Colonic mucosa (tissue), 4 donors: ENCODE measurements at regions not wholly inside any gene's neighbourhood (a gene's known extent, or its start where the extent isn't known, plus 50 kb on each side); places are given as distances from the start of the nearest gene placed in this dataset.

ENCODE experiments used
- DNase-seq: peaks from one replicate; pipeline ENCODE4 v3.0.0-alpha.2; 2020
- H3K27ac ChIP-seq: fragments of 200-600 bp; one replicate; pipeline ENCODE4 v1.8.0; 2021
- H3K27me3 ChIP-seq: fragments of 200-600 bp; one replicate; pipeline ENCODE4 v1.8.0; 2021
- H3K36me3 ChIP-seq: fragments of 200-600 bp; one replicate; pipeline ENCODE4 v1.8.0; 2021
- H3K4me1 ChIP-seq: fragments of 200-600 bp; one replicate; pipeline ENCODE4 v1.8.0; 2021; ENCODE audit warnings: mild to moderate bottlenecking
- H3K4me3 ChIP-seq: fragments of 200-600 bp; one replicate; pipeline ENCODE4 v1.8.0; 2021
- H3K9ac ChIP-seq, 2 donors: one replicate each; pipeline ENCODE4 v1.7.0; 2013; ENCODE audit warnings: control low read depth in 2 of 2, low read depth in 2 of 2, low read length in 2 of 2
- H3K9me3 ChIP-seq: fragments of 200-600 bp; one replicate; pipeline ENCODE4 v1.8.0; 2021
- intact Hi-C: fragments of 100-400 bp; cut with DNase I; formaldehyde crosslinking; loops from one replicate; pipeline ENCODE4 v1.14.1; 2022
- TF ChIP-seq, protein P1 (sequence below): fragments of 200-600 bp; IDR thresholded peaks from one replicate; pipeline ENCODE4 v1.8.0; 2022; ENCODE audit warnings: antibody characterized with exemption, mild to moderate bottlenecking
- donor health status: healthy.
- donor health status: DM: no; HTN: no; CAD: no.
- donor health status: DM: no; HTN: no; CAD: no.

DNA sequence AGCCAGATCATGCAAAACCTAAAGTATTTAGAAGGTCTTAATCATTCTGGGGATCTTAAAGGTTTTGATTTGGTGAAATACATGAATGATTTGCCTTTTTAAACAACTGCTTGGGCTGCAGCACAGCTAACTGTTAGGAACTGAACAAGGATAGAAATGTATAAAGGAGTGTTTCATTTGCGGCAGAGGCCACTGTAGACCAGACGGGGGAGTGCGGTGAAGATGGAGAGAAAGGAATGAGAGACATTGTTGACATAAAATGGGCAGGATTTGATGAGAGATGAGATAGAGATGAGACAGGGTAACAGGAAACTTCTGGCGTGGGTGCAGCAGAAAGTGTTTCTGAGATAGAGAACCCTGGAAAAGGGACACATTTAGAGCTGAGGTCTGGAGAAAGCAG is 308.1 kb downstream of the TMX3 start:
- H3K4me3 ChIP-seq, result no peak overlapping the region
- no peaks in the 10 kb centered on the region for H3K27me3 ChIP-seq
- no peaks in the 10 kb centered on the region for H3K9me3 ChIP-seq
- intact Hi-C loops, result no loop called here
- H3K27ac ChIP-seq, result no peak overlapping the region
- H3K36me3 ChIP-seq, result no peaks in the 10 kb centered on the region
- TF ChIP-seq, protein P1, sequence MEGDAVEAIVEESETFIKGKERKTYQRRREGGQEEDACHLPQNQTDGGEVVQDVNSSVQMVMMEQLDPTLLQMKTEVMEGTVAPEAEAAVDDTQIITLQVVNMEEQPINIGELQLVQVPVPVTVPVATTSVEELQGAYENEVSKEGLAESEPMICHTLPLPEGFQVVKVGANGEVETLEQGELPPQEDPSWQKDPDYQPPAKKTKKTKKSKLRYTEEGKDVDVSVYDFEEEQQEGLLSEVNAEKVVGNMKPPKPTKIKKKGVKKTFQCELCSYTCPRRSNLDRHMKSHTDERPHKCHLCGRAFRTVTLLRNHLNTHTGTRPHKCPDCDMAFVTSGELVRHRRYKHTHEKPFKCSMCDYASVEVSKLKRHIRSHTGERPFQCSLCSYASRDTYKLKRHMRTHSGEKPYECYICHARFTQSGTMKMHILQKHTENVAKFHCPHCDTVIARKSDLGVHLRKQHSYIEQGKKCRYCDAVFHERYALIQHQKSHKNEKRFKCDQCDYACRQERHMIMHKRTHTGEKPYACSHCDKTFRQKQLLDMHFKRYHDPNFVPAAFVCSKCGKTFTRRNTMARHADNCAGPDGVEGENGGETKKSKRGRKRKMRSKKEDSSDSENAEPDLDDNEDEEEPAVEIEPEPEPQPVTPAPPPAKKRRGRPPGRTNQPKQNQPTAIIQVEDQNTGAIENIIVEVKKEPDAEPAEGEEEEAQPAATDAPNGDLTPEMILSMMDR, result no peak
- no peaks in the 10 kb centered on the region for H3K4me1 ChIP-seq
- no peak for DNase-seq
- H3K9ac ChIP-seq, result no peak overlapping the region

DNA sequence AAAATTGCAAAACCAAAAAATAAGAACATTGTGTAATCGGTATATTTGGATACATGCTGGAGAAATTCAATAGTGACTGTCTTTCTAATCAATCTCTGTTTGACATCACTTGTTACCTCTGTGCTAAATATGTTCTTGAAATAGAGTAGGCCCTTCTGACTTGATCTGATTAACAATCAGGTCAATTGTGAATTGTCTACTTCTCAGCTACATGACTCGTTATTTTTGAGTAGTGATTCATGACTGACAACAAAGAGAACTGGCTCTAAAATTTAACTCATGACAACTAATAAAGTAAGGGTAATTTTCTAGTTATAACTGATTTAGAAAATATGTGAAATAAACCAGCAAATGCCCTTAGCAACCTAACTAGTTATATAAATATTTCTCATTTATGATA is 312.1 kb downstream of the TMX3 start:
- no peaks in the 10 kb centered on the region for H3K36me3 ChIP-seq
- intact Hi-C loops, result no loop called here
- no peaks in the 10 kb centered on the region for H3K27me3 ChIP-seq

GRCh38 chr18:68400889-68401288 is 314.0 kb downstream of the TMX3 start:
- Histone ChIP-seq H3K36me3 (no peaks in the 10 kb centered on the region), H3K27me3 (no peaks in the 10 kb centered on the region), H3K27ac (no peak overlapping the region), H3K9me3 (no peaks in the 10 kb centered on the region), H3K9ac (no peak overlapping the region), H3K4me3 (no peak overlapping the region), H3K4me1 (no peaks in the 10 kb centered on the region)
- DNase-seq, result no peak
- intact Hi-C loops, result no loop called here
- TF ChIP-seq, protein P1, result no peak

More for the DNA sequence above, 312.1 kb downstream of the TMX3 start:
- no peak for DNase-seq
- Histone ChIP-seq H3K27ac (no peak overlapping the region), H3K4me3 (no peak overlapping the region), H3K9ac (no peak overlapping the region), H3K4me1 (no peaks in the 10 kb centered on the region), H3K9me3 (no peaks in the 10 kb centered on the region)
- TF ChIP-seq, protein P1, result no peak

- H3K4me1 ChIP-seq, result no peaks in the 10 kb centered on the region
- no peaks in the 10 kb centered on the region for H3K36me3 ChIP-seq
- H3K4me3 ChIP-seq, result no peak overlapping the region
- DNase-seq, result no peak
- no peaks in the 10 kb centered on the region for H3K27me3 ChIP-seq
- no peaks in the 10 kb centered on the region for H3K9me3 ChIP-seq
- no peak overlapping the region for H3K27ac ChIP-seq
- TF ChIP-seq, protein P1, result no peak
- intact Hi-C loops, result no loop called here
- no peak overlapping the region for H3K9ac ChIP-seq
Measured at GRCh38 chr18:68399721-68400120, 315.2 kb downstream of the TMX3 start.

DNA sequence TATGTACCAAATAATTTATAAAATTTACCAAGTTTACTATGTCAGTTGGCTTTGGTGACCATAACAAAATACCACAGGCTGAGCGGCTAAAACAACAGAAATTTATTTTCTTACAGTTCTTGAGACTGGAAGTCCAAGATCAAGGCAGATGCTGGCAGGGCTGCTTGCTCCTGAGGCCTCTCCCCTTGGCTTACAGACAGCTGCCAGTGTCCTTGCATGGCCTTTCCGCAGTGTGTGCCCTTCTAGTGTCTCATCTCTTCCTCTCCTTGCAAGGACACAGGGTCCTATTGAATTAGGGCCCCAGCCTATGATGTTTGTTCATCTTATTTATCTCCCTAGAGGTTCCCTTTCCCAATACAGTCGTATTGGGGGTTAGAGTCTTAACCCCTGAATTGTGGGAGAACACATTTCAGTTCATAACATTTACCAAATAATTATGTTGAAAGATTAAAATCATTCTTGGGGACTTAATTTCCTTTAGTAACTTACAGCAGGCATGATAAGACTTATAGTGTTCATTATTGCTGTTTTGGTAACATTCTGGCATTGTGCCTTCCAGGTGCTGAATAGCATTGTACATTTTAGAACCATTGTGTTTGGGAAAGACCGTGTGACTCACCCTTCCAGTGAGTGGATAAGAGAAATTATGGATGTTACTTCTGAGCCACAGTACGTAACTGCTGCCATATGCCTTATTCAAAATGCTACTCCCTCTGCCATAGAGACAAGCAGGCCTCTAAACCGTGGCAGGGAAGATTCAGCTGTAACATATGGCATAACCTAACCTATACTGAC is 317.5 kb downstream of the TMX3 start:
- no peaks in the 10 kb centered on the region for H3K36me3 ChIP-seq
- no peaks in the 10 kb centered on the region for H3K9me3 ChIP-seq
- no peak overlapping the region for H3K9ac ChIP-seq
- TF ChIP-seq, protein P1, result no peak
- no peaks in the 10 kb centered on the region for H3K27me3 ChIP-seq
- no peak overlapping the region for H3K27ac ChIP-seq
- H3K4me1 ChIP-seq, result no peaks in the 10 kb centered on the region
- no peak for DNase-seq
- intact Hi-C loops, result no loop called here
- no peak overlapping the region for H3K4me3 ChIP-seq
